Astrocyte (in vitro differentiated cells and primary cell): ENCODE measurements at regions not wholly inside any gene's neighbourhood (a gene's known extent, or its start where the extent isn't known, plus 50 kb on each side); places are given as distances from the start of the nearest gene placed in this dataset.
"Not testable (repeated sequence)": the region's sequence is repeated elsewhere in the genome, so short reads cannot be mapped to it uniquely, and the experiment has no call there.

Experiments
- DNase-seq: peaks from one replicate; pipeline ENCODE4 v3.0.0-alpha.2; 2010; ENCODE audit warnings: low read depth
- FAIRE-seq: peaks from 2 replicates; lab custom pipeline; 2011; peaks lifted over from hg19 to GRCh38; lab: Jason Lieb, UNC
- H2AFZ ChIP-seq: 2 replicates; pipeline ENCODE4 v1.6.0; 2012; ENCODE audit warnings: low read depth, low read length, inconsistent platforms
- H3K27ac ChIP-seq: 2 replicates; pipeline ENCODE4 v1.5.1; 2011; ENCODE audit warnings: low read depth, low read length, inconsistent platforms
- H3K27me3 ChIP-seq: 2 replicates; pipeline ENCODE4 v1.6.0; 2011; ENCODE audit warnings: low read length, inconsistent platforms; ENCODE audit not compliant: insufficient read depth
- H3K36me3 ChIP-seq: 2 replicates; pipeline ENCODE4 v1.5.1; 2011; ENCODE audit warnings: low read length, inconsistent platforms; ENCODE audit not compliant: insufficient read depth
- H3K4me1 ChIP-seq: 2 replicates; pipeline ENCODE4 v1.5.1; 2011; ENCODE audit warnings: low read length, inconsistent platforms; ENCODE audit not compliant: insufficient read depth
- H3K4me2 ChIP-seq: 2 replicates; pipeline ENCODE4 v1.6.0; 2012; ENCODE audit warnings: low read length, inconsistent platforms
- H3K4me3 ChIP-seq: 2 replicates; pipeline ENCODE4 v1.5.1; 2011; ENCODE audit warnings: low read depth, mild to moderate bottlenecking, low read length, inconsistent platforms; ENCODE audit not compliant: insufficient read depth
- H3K79me2 ChIP-seq: 2 replicates; pipeline ENCODE4 v1.6.0; 2012; ENCODE audit warnings: mild to moderate bottlenecking, low read length, inconsistent platforms; ENCODE audit not compliant: insufficient read depth
- H3K9ac ChIP-seq: 2 replicates; pipeline ENCODE4 v1.6.0; 2012; ENCODE audit warnings: mild to moderate bottlenecking, low read length, inconsistent platforms
- H3K9me3 ChIP-seq: 2 replicates; pipeline ENCODE4 v1.5.1; 2012; ENCODE audit warnings: low read depth, mild to moderate bottlenecking, low read length, inconsistent platforms; ENCODE audit not compliant: insufficient read depth
- H4K20me1 ChIP-seq: 2 replicates; pipeline ENCODE4 v1.6.0; 2012; ENCODE audit warnings: low read length, inconsistent platforms; ENCODE audit not compliant: insufficient read depth
- H3K27ac Mint-ChIP-seq: one replicate; pipeline ENCODE4 v1.8.0; 2021; ENCODE audit warnings: mild to moderate bottlenecking, mixed read lengths; ENCODE audit not compliant: unreplicated experiment
- H3K27me3 Mint-ChIP-seq: one replicate; pipeline ENCODE4 v1.8.0; 2021; ENCODE audit warnings: low read depth, mixed read lengths; ENCODE audit not compliant: unreplicated experiment
- H3K36me3 Mint-ChIP-seq: one replicate; pipeline ENCODE4 v1.8.0; 2021; ENCODE audit warnings: low read depth, mixed read lengths; ENCODE audit not compliant: unreplicated experiment
- H3K4me1 Mint-ChIP-seq: one replicate; pipeline ENCODE4 v1.8.0; 2021; ENCODE audit warnings: low read depth, mixed read lengths; ENCODE audit not compliant: unreplicated experiment
- H3K4me3 Mint-ChIP-seq: one replicate; pipeline ENCODE4 v1.8.0; 2021; ENCODE audit warnings: mild to moderate bottlenecking, moderate library complexity, mixed read lengths; ENCODE audit not compliant: unreplicated experiment
- H3K9me3 Mint-ChIP-seq: one replicate; pipeline ENCODE4 v1.8.0; 2021; ENCODE audit warnings: mild to moderate bottlenecking, mixed read lengths; ENCODE audit not compliant: unreplicated experiment
- EZH2 ChIP-seq: IDR thresholded peaks from 2 replicates; pipeline ENCODE4 v1.6.1; 2012; ENCODE audit warnings: mild to moderate bottlenecking, low read length, inconsistent platforms; ENCODE audit not compliant: insufficient read depth
- TF ChIP-seq, protein P1 (sequence below): IDR thresholded peaks from 2 replicates; pipeline ENCODE4 v1.5.1; 2011; ENCODE audit warnings: low read depth, mild to moderate bottlenecking, inconsistent platforms, low read length, moderate library complexity; ENCODE audit not compliant: insufficient read depth

DNA sequence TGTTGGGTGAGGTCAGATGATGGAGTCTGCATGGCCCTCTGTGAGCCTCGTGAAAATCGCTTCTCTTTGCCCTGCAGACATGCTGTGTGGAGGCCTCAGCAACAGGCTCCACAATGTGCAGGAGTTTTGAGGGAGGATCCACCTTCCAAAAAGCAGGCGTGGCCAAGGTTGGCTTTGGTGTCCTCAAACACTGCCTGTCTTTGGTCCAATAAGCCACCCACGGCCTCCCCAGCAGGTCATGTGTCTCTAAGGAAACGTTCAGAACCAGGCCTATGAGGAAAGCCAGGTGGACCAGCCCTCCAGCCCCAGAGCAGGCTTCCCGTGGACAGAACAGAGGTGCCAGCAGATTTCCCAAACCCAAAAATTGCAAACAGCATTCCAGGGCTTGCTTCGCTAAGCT lies 340.7 kb upstream of the IRX2 start:
- FAIRE-seq: no peak

DNA sequence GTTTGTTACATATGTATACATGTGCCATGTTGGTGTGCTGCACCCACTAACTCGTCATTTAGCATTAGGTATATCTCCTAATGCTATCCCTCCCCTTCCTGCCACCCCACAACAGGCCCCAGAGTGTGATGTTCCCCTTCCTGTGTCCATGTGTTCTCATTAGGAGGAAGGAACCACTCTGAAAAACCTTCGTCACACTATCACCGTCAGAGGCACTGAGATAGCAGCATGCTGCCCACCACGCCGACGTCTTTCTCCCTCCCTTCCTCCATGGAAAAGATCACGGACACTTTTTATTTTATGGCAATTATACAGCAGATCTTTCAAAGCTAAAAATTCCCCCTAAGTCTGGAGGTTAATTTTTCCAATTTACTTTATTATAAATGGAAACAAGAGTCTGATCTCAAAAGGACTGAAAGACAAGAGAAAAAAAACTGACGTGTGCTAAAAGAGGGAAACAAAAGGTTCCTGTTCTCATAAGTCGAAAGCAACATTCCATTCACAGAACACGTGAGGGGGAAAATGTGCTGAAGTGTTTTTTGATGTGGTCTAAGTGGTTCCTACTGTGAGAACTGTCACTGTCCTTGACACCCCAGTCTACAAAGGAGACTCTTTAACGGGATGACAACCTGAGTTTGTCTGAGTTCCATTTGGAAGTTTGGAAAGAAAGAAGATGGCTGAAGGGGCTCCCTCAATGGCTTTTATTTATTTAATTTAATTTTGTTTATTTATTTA lies 339.7 kb upstream of the IRX2 start:
- H3K27ac Mint-ChIP-seq: no peak overlapping the region
- no peaks in the 10 kb centered on the region for H3K4me1 Mint-ChIP-seq
- no peak overlapping the region for H3K9ac ChIP-seq
- no peaks in the 10 kb centered on the region for H3K79me2 ChIP-seq
- H3K4me3 Mint-ChIP-seq: no peak overlapping the region
- no peaks in the 10 kb centered on the region for H3K36me3 Mint-ChIP-seq
- TF ChIP-seq EZH2: no peak
- TF ChIP-seq, protein P1, sequence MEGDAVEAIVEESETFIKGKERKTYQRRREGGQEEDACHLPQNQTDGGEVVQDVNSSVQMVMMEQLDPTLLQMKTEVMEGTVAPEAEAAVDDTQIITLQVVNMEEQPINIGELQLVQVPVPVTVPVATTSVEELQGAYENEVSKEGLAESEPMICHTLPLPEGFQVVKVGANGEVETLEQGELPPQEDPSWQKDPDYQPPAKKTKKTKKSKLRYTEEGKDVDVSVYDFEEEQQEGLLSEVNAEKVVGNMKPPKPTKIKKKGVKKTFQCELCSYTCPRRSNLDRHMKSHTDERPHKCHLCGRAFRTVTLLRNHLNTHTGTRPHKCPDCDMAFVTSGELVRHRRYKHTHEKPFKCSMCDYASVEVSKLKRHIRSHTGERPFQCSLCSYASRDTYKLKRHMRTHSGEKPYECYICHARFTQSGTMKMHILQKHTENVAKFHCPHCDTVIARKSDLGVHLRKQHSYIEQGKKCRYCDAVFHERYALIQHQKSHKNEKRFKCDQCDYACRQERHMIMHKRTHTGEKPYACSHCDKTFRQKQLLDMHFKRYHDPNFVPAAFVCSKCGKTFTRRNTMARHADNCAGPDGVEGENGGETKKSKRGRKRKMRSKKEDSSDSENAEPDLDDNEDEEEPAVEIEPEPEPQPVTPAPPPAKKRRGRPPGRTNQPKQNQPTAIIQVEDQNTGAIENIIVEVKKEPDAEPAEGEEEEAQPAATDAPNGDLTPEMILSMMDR: no peak
- H3K27me3 Mint-ChIP-seq: peaks cover 11% of the 10 kb centered on the region
- no peaks in the 10 kb centered on the region for H3K9me3 Mint-ChIP-seq
- H3K36me3 ChIP-seq: no peaks in the 10 kb centered on the region
- H3K27ac ChIP-seq: no peak overlapping the region
- no peaks in the 10 kb centered on the region for H3K27me3 ChIP-seq
- peaks cover 2% of the 10 kb centered on the region for H3K9me3 ChIP-seq
- DNase-seq (no peak), FAIRE-seq (no peak)
- H4K20me1 ChIP-seq: no peaks in the 10 kb centered on the region
- H2AFZ ChIP-seq: no peak overlapping the region
- no peak overlapping the region for H3K4me3 ChIP-seq
- H3K4me1 ChIP-seq: no peaks in the 10 kb centered on the region
- no peak overlapping the region for H3K4me2 ChIP-seq

More for the DNA sequence above, 340.7 kb upstream of the IRX2 start:
- Histone ChIP-seq H4K20me1 (no peaks in the 10 kb centered on the region), H3K4me2 (no peak overlapping the region), H3K27ac (no peak overlapping the region), H3K9me3 (peaks cover 2% of the 10 kb centered on the region), H2AFZ (no peak overlapping the region), H3K9ac (no peak overlapping the region), H3K4me1 (no peaks in the 10 kb centered on the region), H3K27me3 (no peaks in the 10 kb centered on the region), H3K36me3 (no peaks in the 10 kb centered on the region), H3K4me3 (no peak overlapping the region), H3K79me2 (no peaks in the 10 kb centered on the region)
- H3K4me3 Mint-ChIP-seq: no peak overlapping the region
- H3K27me3 Mint-ChIP-seq: peaks cover 11% of the 10 kb centered on the region
- H3K36me3 Mint-ChIP-seq: no peaks in the 10 kb centered on the region
- H3K9me3 Mint-ChIP-seq: no peaks in the 10 kb centered on the region
- no peak overlapping the region for H3K27ac Mint-ChIP-seq
- DNase-seq: no peak
- TF ChIP-seq, protein P1: no peak
- no peak for TF ChIP-seq EZH2
- no peaks in the 10 kb centered on the region for H3K4me1 Mint-ChIP-seq

DNA sequence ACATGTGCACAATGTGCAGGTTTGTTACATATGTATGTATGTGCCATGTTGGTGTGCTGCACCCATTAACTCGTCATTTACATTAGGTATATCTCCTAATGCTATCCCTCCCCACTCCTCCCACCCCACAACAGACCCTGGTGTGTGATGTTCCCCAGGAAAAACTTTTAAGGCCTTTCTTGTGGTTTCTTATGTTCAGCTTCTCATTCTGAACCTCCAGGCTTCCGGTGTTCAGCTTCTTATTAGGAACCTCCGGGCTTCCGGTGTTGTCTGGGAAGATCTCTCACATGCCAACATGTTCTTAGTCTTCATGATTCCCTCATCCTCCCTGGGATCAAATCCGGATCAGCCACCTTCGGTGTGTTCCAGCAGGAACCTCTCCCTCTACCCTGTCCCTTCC lies 338.8 kb upstream of the IRX2 start:
- not testable (repeated sequence) for H3K36me3 Mint-ChIP-seq, H3K79me2 ChIP-seq, DNase-seq, H3K27ac Mint-ChIP-seq, H3K27me3 ChIP-seq, H2AFZ ChIP-seq, H3K36me3 ChIP-seq, H3K27ac ChIP-seq, H3K4me1 ChIP-seq, H3K4me1 Mint-ChIP-seq, H3K9ac ChIP-seq, H4K20me1 ChIP-seq, H3K9me3 Mint-ChIP-seq, H3K9me3 ChIP-seq, H3K4me3 Mint-ChIP-seq, H3K4me2 ChIP-seq, H3K4me3 ChIP-seq, FAIRE-seq
- H3K27me3 Mint-ChIP-seq: peaks cover 11% of the 10 kb centered on the region
